ENCODE measurements at regions not wholly inside any gene's neighbourhood (a gene's known extent, or its start where the extent isn't known, plus 50 kb on each side); places are given as distances from the start of the nearest gene placed in this dataset.

DNA sequence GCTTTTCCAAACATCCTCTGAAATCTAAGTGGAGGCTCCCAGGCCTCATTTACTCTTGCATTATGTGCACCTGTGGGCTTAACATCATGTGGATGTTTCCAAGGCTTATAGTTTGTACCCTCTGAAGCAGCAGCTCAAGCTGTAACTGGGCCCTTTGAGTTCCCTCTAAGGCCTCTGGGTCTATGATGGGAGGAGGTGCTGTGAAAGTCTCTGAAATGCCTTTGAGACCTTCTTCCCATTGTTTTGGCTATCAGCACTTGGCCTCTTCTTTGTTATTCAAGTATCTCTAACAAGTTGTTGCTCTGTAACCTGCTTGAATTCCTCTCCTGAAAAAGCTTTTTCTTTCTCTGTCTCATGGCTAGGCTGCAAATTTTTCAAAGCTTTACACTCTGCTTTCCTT lies 58.1 kb upstream of the MYT1L start:
- H3K4me1 Mint-ChIP-seq, result no peaks in the 10 kb centered on the region
- no peak overlapping the region for H3K27ac Mint-ChIP-seq
- H3K4me3 Mint-ChIP-seq, result no peak overlapping the region
- no peaks in the 10 kb centered on the region for H3K36me3 Mint-ChIP-seq (ENCODE audit: low read depth)
- no peaks in the 10 kb centered on the region for H3K9me3 ChIP-seq (ENCODE audit: control insufficient read depth, low read length, poor library complexity, severe bottlenecking)
- no peaks in the 10 kb centered on the region for H3K27me3 Mint-ChIP-seq
- DNase-seq (no peak), ATAC-seq (no peak)

Measured in T-helper 17 cell (primary cell).